Vagina (tissue), 2 donors: ENCODE measurements at regions not wholly inside any gene's neighbourhood (a gene's known extent, or its start where the extent isn't known, plus 50 kb on each side); places are given as distances from the start of the nearest gene placed in this dataset.

ENCODE experiments used
- CTCF ChIP-seq, 3 experiments: fragments of 450-650 bp in 2 of 3; fragments of 200-600 bp in 1 of 3; sonication (generic) in 1 of 3; IDR thresholded peaks; one replicate each; pipeline ENCODE4 v1.5.1; 2017 to 2019; ENCODE audit warnings: antibody characterized with exemption in 3 of 3, mild to moderate bottlenecking in 2 of 3, moderate library complexity in 2 of 3
- POLR2AphosphoS5 ChIP-seq, 2 donors: sonication (generic); formaldehyde crosslinking; IDR thresholded peaks; one replicate each; pipeline ENCODE4 v1.9.0; 2017; ENCODE audit warnings: antibody characterized with exemption in 2 of 2, mild to moderate bottlenecking in 2 of 2, low read depth in 1 of 2; ENCODE audit not compliant: insufficient read depth in 1 of 2

GRCh38 chr5:96242571-96242970, 190.5 kb downstream of the PCSK1 start:
- TF ChIP-seq CTCF (IDR thresholded peaks at IDR 0.05) (no peak), POLR2AphosphoS5 (IDR thresholded peaks at IDR 0.05; ENCODE audit: insufficient read depth in 1 of 2, low read depth in 1 of 2) (no peak)
